ENCODE measurements at regions not wholly inside any gene's neighbourhood (a gene's known extent, or its start where the extent isn't known, plus 50 kb on each side); places are given as distances from the start of the nearest gene placed in this dataset.

GRCh38 chr20:51335329-51335841, 207.1 kb downstream of the NFATC2 start:
- no peak for DNase-seq

DNA sequence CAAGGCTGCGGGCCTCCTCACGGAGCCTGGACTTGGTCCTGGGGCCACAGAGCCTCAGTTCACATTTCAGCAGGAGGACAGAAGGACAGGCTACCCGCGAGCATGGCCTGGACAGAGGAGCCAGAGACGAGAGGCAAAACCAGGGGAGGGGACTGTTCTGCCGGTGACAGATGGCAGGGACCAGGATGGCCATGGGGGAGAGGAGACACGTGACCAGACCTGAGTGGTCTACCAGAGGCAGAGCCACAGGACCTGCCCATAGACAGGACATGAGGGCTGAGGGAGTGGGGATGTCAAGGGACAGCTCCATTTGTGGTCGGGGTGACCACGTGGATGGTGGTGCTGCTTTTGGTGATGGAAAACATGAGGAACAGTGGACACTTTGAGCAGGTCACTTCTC, 207.9 kb downstream of the NFATC2 start:
- no peak for DNase-seq

DNA sequence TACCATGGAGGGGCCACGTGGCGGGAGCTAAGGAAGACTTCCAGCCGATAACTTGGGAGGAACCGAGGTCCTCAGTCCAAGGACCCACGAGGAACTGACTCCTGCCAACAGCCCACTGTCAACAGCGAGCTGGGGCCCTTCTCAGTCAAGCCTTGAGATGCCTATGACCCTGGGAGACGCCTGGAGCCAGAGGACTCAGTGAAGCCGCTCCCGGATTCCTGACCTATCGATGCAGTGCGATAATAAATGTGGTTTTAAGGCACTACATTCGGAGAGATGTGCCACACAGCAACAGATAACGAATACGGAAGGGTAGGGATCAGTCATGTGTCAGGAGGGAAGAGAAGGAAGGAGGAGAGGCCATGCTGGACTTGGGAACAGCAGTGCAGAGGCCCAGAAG, 208.5 kb downstream of the NFATC2 start:
- DNase-seq, result no peak

- DNase-seq, result no peak
These were observed 209.1 kb downstream of the NFATC2 start for GRCh38 chr20:51333446-51333845.

GRCh38 chr20:51331481-51331880, 211.0 kb downstream of the NFATC2 start:
- DNase-seq, result no peak

DNA sequence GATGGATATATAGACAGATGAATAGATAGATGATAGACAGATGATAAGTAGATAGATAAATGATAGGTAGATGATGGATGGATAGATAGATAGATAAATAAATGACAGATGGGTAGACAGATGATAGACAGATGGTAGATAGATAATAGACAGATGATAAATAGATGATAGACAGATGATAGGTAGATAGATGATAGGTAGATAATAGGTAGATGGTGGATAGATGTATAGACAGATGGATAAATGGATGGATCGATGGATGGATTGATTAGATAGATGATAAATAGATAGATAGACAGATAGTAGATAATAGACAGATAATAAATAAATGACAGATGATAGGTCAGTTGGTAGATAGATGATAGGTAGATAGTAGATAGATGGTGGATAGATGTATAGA, 212.7 kb downstream of the NFATC2 start:
- DNase-seq, result no peak

GRCh38 chr20:51327251-51327841, 215.2 kb downstream of the NFATC2 start:
- no peak for DNase-seq

DNA sequence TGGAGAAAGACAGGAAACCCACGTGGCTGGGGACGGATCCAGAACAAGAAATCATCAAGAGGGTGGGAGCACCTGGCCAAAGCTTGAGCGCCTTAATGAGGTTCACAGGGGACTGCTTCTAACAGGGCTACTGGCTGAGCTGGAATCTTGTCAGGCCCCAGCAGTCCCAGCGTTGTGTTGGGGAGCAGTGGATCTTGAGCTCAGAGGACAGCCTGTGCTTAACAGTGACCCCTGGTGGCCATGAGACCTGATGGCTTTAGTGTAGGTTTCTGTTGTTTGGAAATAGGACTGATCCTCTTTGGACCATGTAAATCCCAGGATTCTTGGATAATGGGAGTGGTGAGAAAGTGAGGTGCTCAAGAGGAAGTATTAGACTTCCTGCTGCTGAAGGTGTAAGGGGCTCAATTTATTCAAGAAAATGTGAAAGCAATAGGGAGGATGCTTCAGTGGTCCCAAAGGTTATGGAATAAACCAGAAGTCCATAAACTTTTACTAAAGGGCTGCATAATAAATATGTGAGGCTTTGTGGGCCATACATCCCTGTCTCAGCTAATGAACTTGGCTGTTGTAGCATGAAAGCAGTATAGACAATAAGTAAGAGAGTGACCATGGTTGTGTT, 216.2 kb downstream of the NFATC2 start:
- DNase-seq, result peak in 3 of 6 experiments; percentile 10 to 33 (median 10)

DNA sequence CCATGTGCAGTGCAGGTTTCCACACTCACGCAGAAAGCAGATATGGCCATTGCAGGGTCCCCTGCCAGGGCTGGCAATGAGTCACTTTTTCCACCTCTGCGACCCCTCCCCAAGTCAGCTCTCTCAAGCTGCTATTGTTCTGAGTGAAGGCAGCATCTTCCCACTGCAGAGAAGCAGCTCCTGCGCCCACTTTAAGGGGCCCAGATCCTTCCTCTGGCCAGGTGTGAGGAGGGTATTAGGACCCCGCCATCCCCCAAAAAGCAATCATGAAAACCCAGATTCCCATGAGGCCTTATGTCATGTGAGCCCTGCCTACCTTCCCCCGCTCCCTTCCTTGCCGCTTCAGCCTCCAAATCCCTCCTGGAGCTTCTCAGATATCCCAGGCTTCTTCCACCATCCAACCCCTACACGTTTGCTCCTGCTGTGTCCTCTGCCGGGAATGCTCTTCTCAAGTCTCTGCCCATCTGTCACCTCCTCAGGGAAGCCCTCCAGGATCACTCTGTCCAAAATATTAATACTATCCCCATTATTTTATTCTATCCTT, 220.3 kb downstream of the NFATC2 start:
- DNase-seq, result no peak

- no peak for DNase-seq
These were observed 221.0 kb downstream of the NFATC2 start for GRCh38 chr20:51321343-51322163.

- DNase-seq, result no peak
These were observed 223.0 kb downstream of the NFATC2 start for GRCh38 chr20:51319522-51319921.

GRCh38 chr20:51318058-51318949, 224.2 kb downstream of the NFATC2 start:
- DNase-seq, result peak in 3 of 6 experiments; percentile 13 to 21 (median 21)

GRCh38 chr20:51315390-51315789, 227.1 kb downstream of the NFATC2 start:
- DNase-seq, result no peak

GRCh38 chr20:51313358-51313827, 229.1 kb downstream of the NFATC2 start:
- no peak for DNase-seq

DNA sequence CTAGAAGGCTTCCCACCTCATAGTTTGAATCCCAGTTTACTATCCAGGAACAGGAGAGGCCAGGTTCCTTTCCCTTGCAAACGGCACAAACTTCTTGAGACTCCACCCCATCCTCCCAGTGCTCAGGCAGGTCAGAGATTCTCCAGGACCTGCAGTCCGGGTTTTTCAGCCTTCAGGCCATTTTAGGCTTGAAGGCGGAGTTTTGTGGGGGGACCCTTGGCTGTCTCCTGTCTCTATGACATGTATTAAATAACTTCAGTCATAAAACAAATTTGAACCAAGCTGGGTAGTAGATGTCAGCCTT, 230.1 kb downstream of the NFATC2 start:
- DNase-seq, result no peak

- DNase-seq, result no peak
These were observed 230.7 kb downstream of the NFATC2 start for GRCh38 chr20:51311636-51312479.

DNA sequence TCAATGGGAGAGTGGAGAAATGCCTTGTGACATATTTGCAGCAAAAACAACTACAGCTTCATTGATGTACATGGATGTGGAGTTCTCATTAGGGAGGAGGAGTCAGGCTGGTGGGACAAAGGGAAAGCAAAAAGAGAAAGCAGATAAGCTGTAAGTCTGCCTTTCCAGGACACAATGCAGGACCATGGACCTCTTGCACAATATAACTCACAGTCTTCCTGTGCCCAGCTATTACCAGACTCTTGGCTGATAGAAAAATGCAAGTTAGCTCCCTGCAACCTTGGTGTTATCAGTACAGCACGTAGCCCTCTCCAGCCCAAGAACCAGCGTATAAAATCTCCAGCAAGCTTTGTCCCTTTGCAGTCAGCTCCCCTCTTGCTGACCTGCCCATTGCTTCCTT, 232.3 kb downstream of the NFATC2 start:
- DNase-seq, result no peak

DNA sequence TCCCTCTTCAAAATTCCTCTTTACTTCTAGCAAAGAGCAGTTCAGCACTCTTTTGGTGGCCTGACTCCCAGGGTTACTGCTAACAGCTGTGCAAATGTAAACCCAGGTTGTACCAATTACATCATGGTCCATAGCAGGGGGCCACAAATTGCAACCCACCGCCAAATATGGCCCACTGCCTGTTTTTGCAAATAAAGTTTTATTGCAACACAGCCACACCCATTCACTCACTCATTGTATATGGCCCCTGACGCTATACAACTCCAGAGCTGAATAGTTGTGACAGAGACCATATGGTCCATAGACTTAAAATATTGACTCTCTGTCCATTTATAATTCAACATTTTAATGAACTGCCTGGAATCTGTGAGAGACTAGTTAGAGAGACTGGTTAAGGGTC, 233.4 kb downstream of the NFATC2 start:
- no peak for DNase-seq

DNA sequence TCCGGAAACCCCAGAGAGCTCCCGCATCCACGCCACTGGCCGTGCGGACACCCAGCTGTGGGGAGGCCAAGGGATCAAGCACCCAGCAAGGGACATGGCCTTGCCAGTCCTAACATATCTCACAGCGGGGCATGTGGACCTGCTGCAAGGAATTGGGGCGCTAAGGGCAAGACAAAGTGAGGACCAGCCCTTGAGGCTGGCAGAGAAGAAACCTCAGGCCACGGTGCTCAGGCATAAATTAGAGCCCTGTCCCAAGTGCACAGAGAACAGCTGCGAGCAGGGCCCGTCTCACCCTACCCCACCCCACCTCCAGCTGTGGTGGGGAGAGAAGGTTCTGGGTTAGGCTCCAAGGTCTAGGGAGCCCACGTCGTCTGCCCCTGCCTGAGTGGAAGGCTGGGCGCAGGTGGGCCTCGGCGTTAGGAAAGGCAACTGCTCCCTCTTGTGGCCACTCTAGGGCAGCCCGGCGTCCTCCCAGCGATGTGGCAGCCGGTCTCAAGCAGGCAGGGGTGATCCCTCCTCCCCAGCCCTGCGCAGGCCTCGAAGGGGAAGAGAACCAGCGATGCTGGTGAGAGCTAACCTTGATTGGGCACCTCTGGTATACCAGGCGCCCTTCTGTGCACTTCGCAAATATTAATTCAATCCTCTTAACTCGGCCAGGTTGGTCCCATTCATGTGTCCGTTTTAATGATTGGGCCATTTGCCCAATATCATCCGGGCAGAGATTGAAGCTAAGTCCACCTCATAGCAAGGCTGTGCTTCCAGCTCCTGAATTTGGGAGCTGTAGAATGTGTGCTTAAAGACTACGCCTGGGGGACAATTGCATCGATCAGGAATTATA, 235.8 kb downstream of the NFATC2 start:
- DNase-seq, result peak; percentile 10 to 55 (median 48)

- no peak for DNase-seq
These were observed 236.4 kb downstream of the NFATC2 start for GRCh38 chr20:51306081-51306480.
